Left ventricle myocardium inferior (tissue), 1 donor: ENCODE measurements at regions not wholly inside any gene's neighbourhood (a gene's known extent, or its start where the extent isn't known, plus 50 kb on each side); places are given as distances from the start of the nearest gene placed in this dataset.

Source experiments
- DNase-seq: peaks from one replicate; pipeline ENCODE4 v3.0.0-alpha.2; 2020
- H3K27ac ChIP-seq: fragments of 200-600 bp; replicated peaks from 2 replicates; pipeline ENCODE4 v1.8.0; 2021
- H3K27me3 ChIP-seq: fragments of 200-600 bp; 2 replicates; pipeline ENCODE4 v1.8.0; 2021; ENCODE audit warnings: low read depth
- H3K36me3 ChIP-seq: fragments of 200-600 bp; 2 replicates; pipeline ENCODE4 v1.8.0; 2021
- H3K4me1 ChIP-seq: fragments of 200-600 bp; 2 replicates; pipeline ENCODE4 v1.8.0; 2021
- H3K4me3 ChIP-seq: fragments of 200-600 bp; 2 replicates; pipeline ENCODE4 v1.8.0; 2021; ENCODE audit warnings: mild to moderate bottlenecking, moderate library complexity
- H3K9me3 ChIP-seq: fragments of 200-600 bp; replicated peaks from 2 replicates; pipeline ENCODE4 v1.8.0; 2021
- CTCF ChIP-seq: fragments of 200-600 bp; IDR thresholded peaks from 2 replicates; pipeline ENCODE4 v1.8.0; 2021; ENCODE audit warnings: antibody characterized with exemption, mild to moderate bottlenecking, borderline replicate concordance
- intact Hi-C: fragments of 100-400 bp; cut with micrococcal nuclease; formaldehyde crosslinking; loops from one replicate; pipeline ENCODE4 v1.11.0; 2022
- donor health status: DM: no; HTN: yes; CAD: no; lungs with severe emphysema.

- DNase-seq = no peak
- intact Hi-C loops = no loop called here
- Histone ChIP-seq H3K4me3 (no peak overlapping the region), H3K4me1 (no peaks in the 10 kb centered on the region), H3K27me3 (no peaks in the 10 kb centered on the region), H3K9me3 (peaks cover 21% of the 10 kb centered on the region), H3K36me3 (no peaks in the 10 kb centered on the region), H3K27ac (no peak overlapping the region)
- TF ChIP-seq CTCF = no peak
Observed at GRCh38 chr6:169041078-169041477, 212.6 kb downstream of the THBS2 start.

- H3K9me3 ChIP-seq = peaks cover 21% of the 10 kb centered on the region
- no peak for TF ChIP-seq CTCF
- intact Hi-C loops = no loop called here
- H3K27me3 ChIP-seq = peaks cover 14% of the 10 kb centered on the region
- no peaks in the 10 kb centered on the region for H3K4me1 ChIP-seq
- H3K36me3 ChIP-seq = no peaks in the 10 kb centered on the region
- no peak overlapping the region for H3K4me3 ChIP-seq
- no peak for DNase-seq
- H3K27ac ChIP-seq = no peak overlapping the region
Observed at GRCh38 chr6:169038691-169039090, 215.0 kb downstream of the THBS2 start.

GRCh38 chr6:169035385-169036240 lies 218.0 kb downstream of the THBS2 start:
- Histone ChIP-seq H3K4me1 (no peaks in the 10 kb centered on the region), H3K27me3 (peaks cover 28% of the 10 kb centered on the region), H3K36me3 (no peaks in the 10 kb centered on the region), H3K9me3 (peaks cover 21% of the 10 kb centered on the region), H3K27ac (no peak overlapping the region), H3K4me3 (no peak overlapping the region)
- TF ChIP-seq CTCF = no peak
- DNase-seq = no peak
- intact Hi-C loops = no loop called here

- no peak for DNase-seq
- intact Hi-C loops = no loop called here
- Histone ChIP-seq H3K27ac (no peak overlapping the region), H3K4me1 (no peaks in the 10 kb centered on the region), H3K4me3 (no peak overlapping the region), H3K27me3 (peaks cover 37% of the 10 kb centered on the region), H3K9me3 (peaks cover 21% of the 10 kb centered on the region), H3K36me3 (no peaks in the 10 kb centered on the region)
- no peak for TF ChIP-seq CTCF
Observed at GRCh38 chr6:169034516-169035167, 219.0 kb downstream of the THBS2 start.

GRCh38 chr6:169029861-169030260 lies 223.8 kb downstream of the THBS2 start:
- TF ChIP-seq CTCF = no peak
- intact Hi-C loops = no loop called here
- no peak overlapping the region for H3K27ac ChIP-seq
- DNase-seq = no peak
- no peaks in the 10 kb centered on the region for H3K4me1 ChIP-seq
- H3K4me3 ChIP-seq = no peak overlapping the region
- H3K36me3 ChIP-seq = no peaks in the 10 kb centered on the region
- no peaks in the 10 kb centered on the region for H3K9me3 ChIP-seq
- peaks cover 35% of the 10 kb centered on the region for H3K27me3 ChIP-seq
